Mesenchymal stem cell (in vitro differentiated cells and primary cell): ENCODE measurements at regions not wholly inside any gene's neighbourhood (a gene's known extent, or its start where the extent isn't known, plus 50 kb on each side); places are given as distances from the start of the nearest gene placed in this dataset.

ENCODE experiments used
- DNase-seq: peaks from one replicate; pipeline ENCODE4 v3.0.0-alpha.2; 2013
- H2AFZ ChIP-seq: one replicate; pipeline ENCODE4 v1.6.1; 2013; ENCODE audit warnings: low read depth, mild to moderate bottlenecking, control low read depth, inconsistent platforms, low read length, moderate library complexity
- H2AK5ac ChIP-seq: 2 replicates; pipeline ENCODE4 v1.6.1; 2013; ENCODE audit warnings: low read length, moderate library complexity, mild to moderate bottlenecking, inconsistent platforms; ENCODE audit not compliant: severe bottlenecking
- H2BK120ac ChIP-seq: one replicate; pipeline ENCODE4 v1.6.1; 2013; ENCODE audit warnings: low read depth, mild to moderate bottlenecking, inconsistent platforms, low read length, moderate library complexity
- H2BK12ac ChIP-seq, 2 experiments: one replicate each; pipeline ENCODE4 v1.6.1; 2013; ENCODE audit warnings: inconsistent platforms in 2 of 2, low read length in 2 of 2, mild to moderate bottlenecking in 2 of 2, moderate library complexity in 2 of 2, control low read depth in 1 of 2
- H2BK15ac ChIP-seq: one replicate; pipeline ENCODE4 v1.6.1; 2013; ENCODE audit warnings: mild to moderate bottlenecking, low read depth, inconsistent platforms; ENCODE audit not compliant: poor library complexity, severe bottlenecking
- H2BK5ac ChIP-seq: 2 replicates; pipeline ENCODE4 v1.6.1; 2013; ENCODE audit warnings: low read depth, mild to moderate bottlenecking, low read length, control low read depth, inconsistent platforms; ENCODE audit not compliant: poor library complexity, severe bottlenecking
- H3K14ac ChIP-seq, 2 experiments: one replicate each; pipeline ENCODE4 v1.6.1; 2013; ENCODE audit warnings: inconsistent platforms in 2 of 2, low read length in 2 of 2, control low read depth in 1 of 2, mild to moderate bottlenecking in 1 of 2, moderate library complexity in 1 of 2
- H3K18ac ChIP-seq, 2 experiments: one replicate each; pipeline ENCODE4 v1.6.1; 2013; ENCODE audit warnings: inconsistent platforms in 2 of 2, low read length in 2 of 2, control low read depth in 1 of 2, low read depth in 1 of 2, mild to moderate bottlenecking in 1 of 2
- H3K23ac ChIP-seq, 2 experiments: one replicate each; pipeline ENCODE4 v1.6.1; 2013; ENCODE audit warnings: inconsistent platforms in 2 of 2, low read length in 2 of 2, mild to moderate bottlenecking in 2 of 2, moderate library complexity in 2 of 2, control low read depth in 1 of 2
- H3K27ac ChIP-seq: 2 replicates; pipeline ENCODE4 v1.5.1; 2013; ENCODE audit warnings: mild to moderate bottlenecking, moderate library complexity, low read length, control low read depth, inconsistent platforms; ENCODE audit not compliant: poor library complexity, severe bottlenecking
- H3K27me3 ChIP-seq, 2 experiments: 2 replicates each; pipeline versions ENCODE4 v1.6.1 to v1.7.0; 2013; ENCODE audit warnings: low read length in 2 of 2, mild to moderate bottlenecking in 2 of 2, moderate library complexity in 2 of 2, control low read depth in 1 of 2, inconsistent platforms in 1 of 2; ENCODE audit not compliant: control insufficient read depth in 1 of 2, insufficient read depth in 1 of 2
- H3K36me3 ChIP-seq, 2 experiments: 2 replicates each; pipeline versions ENCODE4 v1.6.1 to v1.7.0; 2013; ENCODE audit warnings: low read length in 2 of 2, control low read depth in 1 of 2, inconsistent platforms in 1 of 2, low read depth in 1 of 2, mild to moderate bottlenecking in 1 of 2; ENCODE audit not compliant: insufficient read depth in 2 of 2, control insufficient read depth in 1 of 2
- H3K4ac ChIP-seq, 2 experiments: one replicate each; pipeline ENCODE4 v1.6.1; 2013; ENCODE audit warnings: inconsistent platforms in 2 of 2, low read length in 2 of 2, mild to moderate bottlenecking in 2 of 2, moderate library complexity in 2 of 2, control low read depth in 1 of 2, low read depth in 1 of 2
- H3K4me1 ChIP-seq: 2 replicates; pipeline ENCODE4 v1.6.1; 2013; ENCODE audit warnings: low read depth, low read length, control low read depth; ENCODE audit not compliant: control insufficient read depth, insufficient read depth
- H3K4me2 ChIP-seq: 2 replicates; pipeline ENCODE4 v1.6.1; 2013; ENCODE audit warnings: low read length, mild to moderate bottlenecking, inconsistent platforms; ENCODE audit not compliant: poor library complexity, severe bottlenecking
- H3K4me3 ChIP-seq, 2 experiments: 2 replicates each; pipeline versions ENCODE4 v1.5.1 to v1.7.0; 2013; ENCODE audit warnings: low read length in 2 of 2, mild to moderate bottlenecking in 2 of 2, control low read depth in 1 of 2, low read depth in 1 of 2; ENCODE audit not compliant: insufficient read depth in 1 of 2
- H3K79me1 ChIP-seq: replicated peaks from 2 replicates; pipeline ENCODE4 v1.6.1; 2013; ENCODE audit warnings: mild to moderate bottlenecking, control low read depth, low read length, inconsistent platforms; ENCODE audit not compliant: poor library complexity, severe bottlenecking
- H3K9ac ChIP-seq: 2 replicates; pipeline ENCODE4 v1.7.0; 2013; ENCODE audit warnings: mild to moderate bottlenecking, low read length, moderate library complexity
- H3K9me3 ChIP-seq: 2 replicates; pipeline ENCODE4 v1.7.0; 2013; ENCODE audit warnings: mild to moderate bottlenecking, low read length; ENCODE audit not compliant: control insufficient read depth
- H4K8ac ChIP-seq: one replicate; pipeline ENCODE4 v1.6.1; 2013; ENCODE audit warnings: inconsistent platforms, mild to moderate bottlenecking, low read length, moderate library complexity
- H4K91ac ChIP-seq: one replicate; pipeline ENCODE4 v1.6.1; 2013; ENCODE audit warnings: mild to moderate bottlenecking, low read length, inconsistent platforms
- WGBS: methylation state at CpG from one replicate; pipeline ENCODE4 v1.1.7; 2013; ENCODE audit warnings: mixed read lengths; 5-methylcytosine and 5-hydroxymethylcytosine counted together

DNA sequence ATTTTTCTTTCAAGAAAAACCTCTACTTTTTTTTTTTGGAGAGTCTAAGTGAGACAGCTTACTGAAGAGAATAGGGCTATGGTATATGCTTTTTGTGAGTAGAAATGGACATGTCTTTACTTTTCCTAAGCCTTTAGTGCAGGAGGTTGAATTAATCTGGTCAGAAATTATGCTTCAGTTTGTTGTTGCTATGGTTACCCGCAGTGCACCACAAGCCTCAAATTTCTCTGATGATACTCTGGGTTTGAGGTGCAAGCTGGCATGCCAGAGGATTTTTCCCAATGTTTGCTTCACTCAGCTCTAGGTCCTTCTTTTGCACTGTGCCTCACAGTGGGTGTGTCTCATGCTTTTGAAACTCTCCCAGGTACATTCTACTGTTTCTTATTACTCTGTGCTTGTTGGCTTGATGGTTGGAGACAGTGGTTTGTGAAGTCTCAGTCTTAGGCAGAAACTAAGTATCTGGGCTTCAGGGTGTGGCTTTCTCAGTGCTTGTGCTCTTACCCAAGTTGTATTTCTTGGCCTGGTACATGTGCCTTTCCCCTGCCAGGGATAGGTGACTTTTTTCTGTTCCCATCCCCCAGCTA lies 278.3 kb downstream of the RBM43 start:
- WGBS = 100% methylated on average over 1 of the region's 1 CpG
- peak overlapping the region in 1 of 2 experiments; percentile 70 for H2BK12ac ChIP-seq

DNA sequence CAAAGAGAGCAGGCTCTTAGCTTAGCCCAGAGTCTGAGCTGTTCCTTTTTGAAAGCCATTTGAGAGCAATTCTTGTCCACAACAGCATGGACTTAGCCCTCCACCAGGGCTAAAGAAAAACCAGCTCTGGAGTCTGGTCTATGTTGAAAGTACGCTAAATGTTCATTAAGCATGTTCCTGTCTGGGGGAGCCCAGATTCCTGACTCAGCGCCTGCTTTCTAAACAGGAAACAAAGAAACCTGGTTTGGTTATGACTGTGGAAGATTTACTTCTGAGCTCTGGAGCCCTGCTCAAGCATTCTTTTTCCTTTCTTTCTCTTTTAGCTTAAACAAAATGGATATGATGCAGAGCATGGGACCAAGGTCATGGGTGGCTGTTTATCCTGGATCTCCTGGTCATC lies 279.8 kb downstream of the RBM43 start:
- DNase-seq = peak; percentile 87
- Histone ChIP-seq H4K91ac (no peak overlapping the region), H2AK5ac (no peak overlapping the region), H3K27ac (no peak overlapping the region), H3K36me3 (no peaks in the 10 kb centered on the region), H3K4me3 (no peak overlapping the region), H4K8ac (no peak overlapping the region), H2BK15ac (no peak overlapping the region), H3K4me1 (no peaks in the 10 kb centered on the region), H3K79me1 (no peaks in the 10 kb centered on the region), H3K23ac (no peak overlapping the region), H3K4me2 (no peak overlapping the region), H3K27me3 (no peaks in the 10 kb centered on the region), H2AFZ (no peak overlapping the region), H2BK12ac (no peak overlapping the region), H3K9me3 (no peaks in the 10 kb centered on the region), H3K18ac (no peak overlapping the region), H3K9ac (no peak overlapping the region), H3K4ac (no peak overlapping the region), H2BK120ac (no peak overlapping the region), H2BK5ac (no peak overlapping the region), H3K14ac (no peak overlapping the region)
- WGBS = 0% methylated on average over 2 of the region's 2 CpGs

More for the DNA sequence above, 278.3 kb downstream of the RBM43 start:
- Histone ChIP-seq H3K9ac (no peak overlapping the region), H3K36me3 (no peaks in the 10 kb centered on the region), H3K9me3 (peaks cover 8% of the 10 kb centered on the region), H2BK120ac (peak overlapping the region; percentile 0), H2BK15ac (no peak overlapping the region), H3K4ac (peak overlapping the region in 1 of 2 experiments; percentile 85), H3K79me1 (no peaks in the 10 kb centered on the region), H2AFZ (no peak overlapping the region), H3K4me1 (no peaks in the 10 kb centered on the region), H3K4me3 (no peak overlapping the region), H3K18ac (peak overlapping the region; percentile 40 to 71), H3K27me3 (no peaks in the 10 kb centered on the region), H3K23ac (no peak overlapping the region), H3K14ac (peak overlapping the region in 1 of 2 experiments; percentile 49), H3K4me2 (no peak overlapping the region), H2BK5ac (no peak overlapping the region), H4K8ac (no peak overlapping the region), H3K27ac (no peak overlapping the region), H4K91ac (no peak overlapping the region), H2AK5ac (no peak overlapping the region)
- no peak for DNase-seq

GRCh38 chr2:150978053-150978452 lies 283.6 kb downstream of the RBM43 start:
- no peak for DNase-seq
- Histone ChIP-seq H4K91ac (no peak overlapping the region), H3K18ac (peak overlapping the region in 1 of 2 experiments; percentile 34), H3K9ac (no peak overlapping the region), H3K36me3 (no peaks in the 10 kb centered on the region), H3K4me3 (no peak overlapping the region), H2BK15ac (no peak overlapping the region), H2BK12ac (peak overlapping the region in 1 of 2 experiments; percentile 77), H3K4me1 (no peaks in the 10 kb centered on the region), H2BK5ac (no peak overlapping the region), H3K27ac (no peak overlapping the region), H2BK120ac (no peak overlapping the region), H3K14ac (no peak overlapping the region), H4K8ac (no peak overlapping the region), H3K4ac (peak overlapping the region in 1 of 2 experiments; percentile 82), H3K23ac (no peak overlapping the region), H2AFZ (no peak overlapping the region), H3K9me3 (no peaks in the 10 kb centered on the region), H3K4me2 (no peak overlapping the region), H2AK5ac (no peak overlapping the region), H3K27me3 (no peaks in the 10 kb centered on the region), H3K79me1 (no peaks in the 10 kb centered on the region)
- whole genome bisulfite sequencing = no CpG with 5 or more reads among the region's 3 CpGs

DNA sequence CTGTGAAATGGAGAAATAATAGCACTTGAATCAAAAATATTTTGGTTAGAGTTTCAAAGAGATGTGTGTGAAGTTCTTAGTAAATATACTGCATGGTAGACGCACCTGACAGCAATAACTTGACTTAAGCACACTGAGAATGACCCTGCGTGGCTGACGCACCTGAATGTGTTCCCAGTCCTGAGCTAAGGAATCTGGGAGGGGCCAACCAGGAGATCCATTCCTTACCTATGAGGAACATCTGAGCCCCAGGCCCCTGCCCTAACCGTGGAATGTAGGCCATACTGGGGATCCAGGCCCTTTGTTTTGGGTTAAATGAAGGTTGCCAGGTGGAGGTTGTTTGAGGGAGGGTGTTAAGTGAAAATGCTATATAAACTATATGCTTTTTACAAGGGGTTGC lies 284.4 kb downstream of the RBM43 start:
- H4K91ac ChIP-seq = no peak overlapping the region
- no peak overlapping the region for H3K4ac ChIP-seq
- H2AK5ac ChIP-seq = no peak overlapping the region
- H3K4me1 ChIP-seq = no peaks in the 10 kb centered on the region
- DNase-seq = no peak
- H3K27ac ChIP-seq = no peak overlapping the region
- no peaks in the 10 kb centered on the region for H3K9me3 ChIP-seq
- H3K27me3 ChIP-seq = no peaks in the 10 kb centered on the region
- H4K8ac ChIP-seq = no peak overlapping the region
- no peak overlapping the region for H2BK12ac ChIP-seq
- H2BK120ac ChIP-seq = no peak overlapping the region
- H3K79me1 ChIP-seq = no peaks in the 10 kb centered on the region
- no peak overlapping the region for H3K18ac ChIP-seq
- no peak overlapping the region for H3K23ac ChIP-seq
- H3K4me2 ChIP-seq = no peak overlapping the region
- H2AFZ ChIP-seq = no peak overlapping the region
- peak overlapping the region; percentile 64 for H2BK15ac ChIP-seq
- H3K36me3 ChIP-seq = no peaks in the 10 kb centered on the region
- 96% methylated on average over 4 of the region's 4 CpGs for WGBS
- H2BK5ac ChIP-seq = no peak overlapping the region
- H3K9ac ChIP-seq = no peak overlapping the region
- H3K14ac ChIP-seq = no peak overlapping the region
- H3K4me3 ChIP-seq = no peak overlapping the region
